OCI-LY7 (cell line): ENCODE measurements at regions not wholly inside any gene's neighbourhood (a gene's known extent, or its start where the extent isn't known, plus 50 kb on each side); places are given as distances from the start of the nearest gene placed in this dataset.

Experiments used
- BruUV-seq: library from RNA; stranded (reverse); fragments of 400-500 nt; replicated peaks from 2 replicates; lab custom pipeline; 2021; lab: Mats Ljungman, UMichigan
- CTCF ChIA-PET: fragments of 300-600 bp; sonication (Branson Sonifier 250); formaldehyde crosslinking; loops from one replicate; lab custom pipeline; 2022; ENCODE audit warnings: antibody characterized with exemption; ENCODE audit not compliant: unreplicated experiment; lab: Charles Lee
- POLR2A ChIA-PET: fragments of 300-600 bp; sonication (Branson Sonifier 250); formaldehyde crosslinking; loops from one replicate; lab custom pipeline; 2022; ENCODE audit warnings: antibody characterized with exemption; lab: Charles Lee
- DNase-seq: peaks from one replicate; pipeline ENCODE4 v3.0.0-alpha.2; 2015; ENCODE audit warnings: low spot score
- H2AFZ ChIP-seq: fragments of 200-600 bp; sonication (generic), shearing (Covaris generic); 2 replicates; pipeline ENCODE4 v1.6.1; 2014; ENCODE audit warnings: mild to moderate bottlenecking, antibody characterized with exemption, low read length, moderate library complexity
- H3K27ac ChIP-seq: fragments of 200-600 bp; sonication (generic); 2 replicates; pipeline ENCODE4 v1.5.1; 2014; ENCODE audit warnings: mixed run types, low read depth, mild to moderate bottlenecking, moderate library complexity, low read length, inconsistent platforms; ENCODE audit not compliant: poor library complexity, severe bottlenecking
- H3K36me3 ChIP-seq: fragments of 200-600 bp; sonication (generic); 2 replicates; pipeline ENCODE4 v1.6.1; 2014; ENCODE audit warnings: mild to moderate bottlenecking, antibody characterized with exemption, low read length, moderate library complexity, mixed read lengths; ENCODE audit not compliant: insufficient read depth
- H3K4me1 ChIP-seq: fragments of 200-600 bp; sonication (generic); 2 replicates; pipeline ENCODE4 v1.5.1; 2014; ENCODE audit warnings: mild to moderate bottlenecking, low read length; ENCODE audit not compliant: insufficient read depth, poor library complexity, severe bottlenecking
- H3K4me2 ChIP-seq: fragments of 200-600 bp; sonication (generic); 2 replicates; pipeline ENCODE4 v1.6.1; 2014; ENCODE audit warnings: mild to moderate bottlenecking, low read length
- H3K4me3 ChIP-seq: fragments of 200-600 bp; sonication (generic); 2 replicates; pipeline ENCODE4 v1.5.1; 2014; ENCODE audit warnings: mild to moderate bottlenecking, low read depth, low read length; ENCODE audit not compliant: poor library complexity, severe bottlenecking
- H3K79me2 ChIP-seq: fragments of 200-600 bp; sonication (generic); 2 replicates; pipeline ENCODE4 v1.6.1; 2016; ENCODE audit warnings: low read depth, mild to moderate bottlenecking, low read length, moderate library complexity, mixed read lengths; ENCODE audit not compliant: insufficient read depth
- H3K9me2 ChIP-seq: fragments of 200-600 bp; sonication (generic); 2 replicates; pipeline ENCODE4 v1.6.1; 2016; ENCODE audit warnings: mild to moderate bottlenecking, low read length, mixed read lengths; ENCODE audit not compliant: insufficient read depth
- H3K9me3 ChIP-seq: fragments of 200-600 bp; sonication (generic); 2 replicates; pipeline ENCODE4 v1.6.1; 2014; ENCODE audit warnings: mild to moderate bottlenecking, mixed run types, low read length, mixed read lengths
- H4K20me1 ChIP-seq: fragments of 200-600 bp; sonication (generic); 2 replicates; pipeline ENCODE4 v1.6.1; 2014; ENCODE audit warnings: mild to moderate bottlenecking, antibody characterized with exemption, low read length, moderate library complexity, mixed read lengths; ENCODE audit not compliant: insufficient read depth
- CTCF ChIP-seq: fragments of 200-600 bp; sonication (generic); conservative IDR thresholded peaks from 2 replicates; pipeline ENCODE4 v1.5.1; 2014; ENCODE audit warnings: mild to moderate bottlenecking, antibody characterized with exemption, low read length, moderate library complexity, mixed read lengths
- EZH2phosphoT487 ChIP-seq: fragments of 200-600 bp; sonication (generic); IDR thresholded peaks from 2 replicates; pipeline ENCODE4 v1.6.1; 2018; ENCODE audit warnings: low read depth, borderline replicate concordance, mild to moderate bottlenecking, mixed run types, antibody characterized with exemption, low read length, moderate library complexity, mixed read lengths
- intact Hi-C: fragments of 100-400 bp; cut with micrococcal nuclease; formaldehyde crosslinking; loops from one replicate; pipeline ENCODE4 v1.10.0; 2022; ENCODE audit not compliant: unreplicated experiment

- Histone ChIP-seq H4K20me1 (no peaks in the 10 kb centered on the region), H3K9me2 (no peaks in the 10 kb centered on the region), H2AFZ (no peak overlapping the region), H3K4me3 (no peak overlapping the region), H3K27ac (no peak overlapping the region), H3K4me2 (no peak overlapping the region), H3K36me3 (no peaks in the 10 kb centered on the region), H3K9me3 (no peaks in the 10 kb centered on the region), H3K79me2 (no peaks in the 10 kb centered on the region), H3K4me1 (no peaks in the 10 kb centered on the region)
- no TSS peak for BruUV-seq
- TF ChIP-seq CTCF, result no peak
- no peak for TF ChIP-seq EZH2phosphoT487
- CTCF ChIA-PET, result no interaction called here
- POLR2A ChIA-PET, result interaction anchor here (0.6 to 0.8 kb wide), 2 partner anchors 25 to 37 kb away, joined by 3 read pairs; no protein-coding TSS in a partner anchor
- intact Hi-C loops, result no loop called here
- no peak for DNase-seq
Observed at GRCh38 chr4:138602664-138603063, 360.5 kb upstream of the SLC7A11 start.

DNA sequence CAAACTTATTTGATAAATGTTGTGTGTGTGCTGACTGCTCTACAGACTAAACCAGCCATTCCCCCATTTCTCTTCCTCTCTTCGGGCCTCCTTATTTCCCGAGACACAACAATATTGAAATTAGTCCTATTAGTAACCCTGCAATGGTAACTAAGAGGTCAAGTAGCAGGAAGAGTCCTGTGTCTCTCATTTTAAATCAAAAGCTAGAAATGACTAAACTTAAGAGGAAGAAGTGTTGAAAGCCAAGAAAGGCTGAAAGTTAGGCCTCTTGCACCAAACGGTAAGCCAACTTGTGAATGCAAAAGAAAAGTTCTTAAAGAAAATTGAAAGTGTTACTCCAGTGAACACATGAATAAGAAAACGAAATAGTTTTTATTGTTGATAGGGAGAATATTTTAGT lies 357.8 kb upstream of the SLC7A11 start:
- no peaks in the 10 kb centered on the region for H3K79me2 ChIP-seq
- ChIA-PET POLR2A (no interaction called here), CTCF (no interaction called here)
- BruUV-seq, result no TSS peak
- H3K9me3 ChIP-seq, result no peaks in the 10 kb centered on the region
- H3K4me3 ChIP-seq, result no peak overlapping the region
- no peak for TF ChIP-seq CTCF
- no peak for TF ChIP-seq EZH2phosphoT487
- H4K20me1 ChIP-seq, result no peaks in the 10 kb centered on the region
- DNase-seq, result no peak
- H3K4me1 ChIP-seq, result no peaks in the 10 kb centered on the region
- no peaks in the 10 kb centered on the region for H3K36me3 ChIP-seq
- intact Hi-C loops, result no loop called here
- no peaks in the 10 kb centered on the region for H3K9me2 ChIP-seq
- H3K4me2 ChIP-seq, result no peak overlapping the region
- H2AFZ ChIP-seq, result no peak overlapping the region
- H3K27ac ChIP-seq, result no peak overlapping the region

GRCh38 chr4:138598226-138598625 lies 356.1 kb upstream of the SLC7A11 start:
- Histone ChIP-seq H3K4me2 (no peak overlapping the region), H3K4me1 (no peaks in the 10 kb centered on the region), H2AFZ (no peak overlapping the region), H3K4me3 (no peak overlapping the region), H3K27ac (no peak overlapping the region), H4K20me1 (no peaks in the 10 kb centered on the region), H3K9me3 (no peaks in the 10 kb centered on the region), H3K9me2 (no peaks in the 10 kb centered on the region), H3K79me2 (no peaks in the 10 kb centered on the region), H3K36me3 (no peaks in the 10 kb centered on the region)
- POLR2A ChIA-PET, result no interaction called here
- no peak for DNase-seq
- TF ChIP-seq CTCF (no peak), EZH2phosphoT487 (no peak)
- CTCF ChIA-PET, result no interaction called here
- no TSS peak for BruUV-seq
- intact Hi-C loops, result no loop called here
